GM18907 (cell line): ENCODE measurements at regions not wholly inside any gene's neighbourhood (a gene's known extent, or its start where the extent isn't known, plus 50 kb on each side); places are given as distances from the start of the nearest gene placed in this dataset.

ENCODE experiments used
- ATAC-seq: cut with Tn5 transposase; IDR thresholded peaks from one replicate; pipeline ENCODE4 v1.9.1; 2021; ENCODE audit warnings: mild to moderate bottlenecking, moderate library complexity; ENCODE audit not compliant: unreplicated experiment

DNA sequence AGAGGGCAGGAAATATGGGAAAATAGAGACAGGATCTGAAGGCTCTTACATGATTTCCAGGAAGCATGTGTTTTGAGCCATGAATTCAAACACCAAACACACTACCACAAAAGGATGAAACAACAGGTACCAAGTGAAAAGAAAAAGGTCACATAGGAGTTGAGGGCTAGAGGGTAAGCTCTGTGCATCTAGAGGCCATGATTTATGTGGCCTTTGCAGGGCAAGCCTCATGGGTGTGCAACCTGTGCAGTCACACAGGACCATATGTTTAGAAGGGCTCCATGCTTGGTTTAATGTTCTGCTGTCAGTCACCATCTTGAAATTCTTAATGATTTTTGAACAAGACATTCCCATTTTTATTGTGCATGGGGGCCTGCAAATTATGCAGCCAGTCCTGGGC is 134.5 kb upstream of the CCDC68 start:
- ATAC-seq, result no peak

- ATAC-seq, result no peak
These were observed 134.0 kb upstream of the CCDC68 start for GRCh38 chr18:55093295-55093694.

DNA sequence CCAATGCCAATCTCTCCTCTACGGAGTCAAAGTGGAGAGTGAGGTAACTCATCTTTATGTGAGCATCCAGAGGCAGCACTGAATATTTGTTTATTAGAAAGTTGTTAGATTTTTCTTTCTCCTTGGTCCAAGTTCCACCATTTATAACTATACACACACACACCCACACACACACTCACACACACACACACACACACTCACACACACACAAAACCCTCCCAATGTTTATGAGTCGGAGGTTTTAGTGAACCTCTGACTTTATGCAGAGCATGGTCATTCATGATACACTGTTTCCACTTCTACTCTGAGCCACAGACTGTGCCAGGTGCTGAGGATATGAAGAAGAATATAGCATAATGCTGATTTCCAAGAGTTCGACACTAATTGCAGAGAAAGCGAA is 132.9 kb upstream of the CCDC68 start:
- no peak for ATAC-seq

- ATAC-seq, result no peak
These were observed 131.4 kb upstream of the CCDC68 start for GRCh38 chr18:55090564-55091188.

DNA sequence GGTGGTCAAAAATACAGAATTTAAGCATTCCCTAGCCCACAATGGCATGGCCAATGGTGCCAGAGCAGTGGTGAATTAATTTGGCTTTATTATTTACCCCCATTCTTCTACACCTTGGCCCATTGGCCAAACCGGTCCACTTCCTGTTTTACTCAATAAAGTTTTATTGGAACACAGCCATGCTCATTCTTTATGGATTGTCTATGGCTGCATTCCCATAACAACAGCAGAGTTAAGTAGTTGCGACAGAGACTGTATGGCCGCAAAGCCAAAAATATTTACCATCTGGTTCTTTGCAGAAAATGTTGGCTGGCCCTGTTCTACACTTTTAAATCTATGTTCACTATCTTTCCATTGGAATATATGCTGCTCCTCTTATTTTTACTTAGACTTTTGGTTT is 130.3 kb upstream of the CCDC68 start:
- ATAC-seq, result no peak

DNA sequence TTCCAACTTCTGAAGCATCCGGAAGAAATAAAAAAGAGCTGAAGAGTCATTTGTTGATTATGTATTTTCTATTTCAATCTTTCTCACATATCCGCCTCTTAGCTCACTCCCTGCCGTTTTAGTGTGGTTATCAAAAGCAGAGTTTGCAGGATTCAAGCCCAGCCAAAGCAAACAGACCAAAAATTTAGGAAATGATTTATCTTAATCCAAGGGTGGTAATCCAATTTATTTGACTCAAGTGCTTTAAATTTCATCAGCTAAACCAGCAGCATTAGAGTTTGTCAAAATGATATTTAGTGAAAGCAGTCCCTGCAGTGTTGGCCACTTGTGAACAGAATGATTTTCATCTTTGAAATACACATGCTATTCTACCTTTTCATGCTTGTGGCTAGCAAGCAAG is 129.3 kb upstream of the CCDC68 start:
- ATAC-seq, result no peak

DNA sequence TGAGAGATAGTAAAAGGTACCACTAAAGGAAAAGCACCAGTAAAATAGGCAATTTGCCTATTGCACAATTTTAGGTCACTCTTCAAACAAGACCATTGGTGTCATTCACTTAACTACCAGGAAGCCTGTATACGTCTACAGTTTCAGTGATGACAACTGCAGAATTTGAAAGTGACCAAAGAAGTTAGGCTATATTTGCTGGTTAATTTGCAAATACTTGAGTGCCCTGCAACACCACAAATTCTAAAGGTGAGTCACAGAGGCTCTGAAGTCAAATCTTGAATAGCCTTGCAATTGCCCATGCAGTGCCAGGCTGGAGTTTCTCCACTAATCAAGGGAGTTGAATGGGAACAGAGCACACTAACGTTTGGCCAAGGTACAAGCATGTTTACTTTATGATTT is 128.7 kb upstream of the CCDC68 start:
- peak; percentile 68 for ATAC-seq

GRCh38 chr18:55086906-55087305 is 127.6 kb upstream of the CCDC68 start:
- no peak for ATAC-seq

- ATAC-seq, result no peak
These were observed 126.5 kb upstream of the CCDC68 start for GRCh38 chr18:55085557-55086285.

- no peak for ATAC-seq
These were observed 125.3 kb upstream of the CCDC68 start for GRCh38 chr18:55084550-55084949.

- no peak for ATAC-seq
These were observed 124.2 kb upstream of the CCDC68 start for GRCh38 chr18:55083461-55083860.

DNA sequence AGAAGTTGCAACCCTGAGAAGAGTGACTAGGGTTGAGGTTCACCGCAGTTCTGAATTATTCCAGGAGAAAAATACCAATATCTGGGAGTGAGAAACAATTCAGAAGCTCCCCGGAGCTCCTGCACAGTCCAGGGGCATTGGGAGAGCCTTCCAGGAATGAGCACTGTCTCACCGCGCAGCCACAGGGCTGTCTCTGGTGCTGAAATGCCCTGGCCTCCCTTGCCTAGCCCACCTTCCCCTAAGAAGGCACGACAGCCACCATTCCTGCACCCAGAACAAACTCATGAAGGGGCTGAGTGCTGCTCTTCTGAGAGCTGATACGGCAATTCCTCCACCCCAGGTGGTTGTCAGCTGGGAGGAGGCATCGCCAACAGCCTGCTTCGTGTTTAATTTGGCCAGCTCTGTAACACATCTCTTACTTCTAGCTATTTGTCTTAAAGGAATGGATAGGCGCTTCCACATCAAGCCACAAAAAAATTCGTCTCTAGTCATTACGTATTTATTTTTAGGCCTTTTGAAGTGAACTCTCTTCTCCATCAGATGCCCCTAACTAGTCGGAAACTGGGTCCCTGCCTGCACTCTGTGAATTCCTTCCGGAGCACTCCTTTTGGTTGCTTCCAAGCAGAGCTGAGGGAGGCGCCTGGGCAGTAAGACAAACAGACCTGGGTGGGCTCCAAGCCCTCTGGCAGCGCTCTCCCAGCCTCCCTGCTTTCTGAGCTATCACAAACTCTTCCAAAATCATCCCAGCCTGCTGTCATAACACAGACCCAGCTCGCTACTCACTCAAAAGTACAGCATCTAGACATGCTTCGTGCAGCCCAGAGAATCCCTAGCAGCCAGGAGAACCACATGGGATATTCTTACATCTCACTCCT is 120.5 kb upstream of the CCDC68 start:
- ATAC-seq, result no peak

DNA sequence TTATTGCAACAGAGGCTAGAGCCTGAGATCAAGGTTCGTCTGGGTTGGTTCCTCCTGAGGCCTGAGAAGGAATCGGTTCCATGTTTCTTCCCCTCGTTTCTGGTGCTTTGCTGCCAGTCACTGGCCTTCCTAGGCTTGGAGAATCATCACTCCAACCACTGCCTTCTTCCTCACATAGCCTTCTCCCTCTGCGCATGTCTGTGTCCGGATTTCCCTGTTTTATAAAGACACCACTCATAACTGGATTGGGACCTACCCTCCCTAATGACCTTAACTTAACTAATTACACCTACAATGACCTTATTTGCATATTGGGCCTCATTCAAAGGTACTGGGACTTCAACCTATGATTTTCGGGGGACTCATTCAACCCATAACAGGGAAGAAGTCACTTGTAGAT is 119.8 kb upstream of the CCDC68 start:
- no peak for ATAC-seq

DNA sequence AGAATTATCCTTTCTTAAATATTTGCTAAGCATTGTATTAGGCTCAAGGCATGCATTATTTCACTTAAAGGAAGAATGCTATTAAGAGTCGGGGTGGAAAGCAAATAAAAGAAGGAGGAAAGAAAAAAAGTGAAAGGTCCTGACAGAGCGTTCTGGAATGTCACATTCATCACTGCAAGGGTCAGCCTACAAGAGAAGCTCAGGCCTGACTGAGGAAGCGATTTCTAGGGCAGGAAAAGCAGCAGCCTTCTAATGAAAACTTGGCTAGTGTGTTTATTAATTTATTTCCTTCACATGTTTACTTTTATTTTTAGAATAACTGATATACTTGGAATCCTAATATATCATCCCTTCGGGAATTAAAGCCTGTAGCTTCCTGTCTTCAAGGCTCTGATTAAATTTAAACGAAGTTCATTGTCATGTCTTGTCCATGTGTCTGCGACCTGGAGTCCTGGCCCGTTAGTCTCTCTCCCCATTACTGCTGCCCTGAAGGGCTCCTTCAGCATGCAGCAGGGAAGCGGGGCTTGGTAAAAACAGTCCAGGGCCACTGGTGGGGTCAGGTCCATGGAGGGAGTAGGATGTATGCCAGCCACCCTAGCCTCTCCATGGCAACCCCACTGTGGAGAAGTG is 119.2 kb upstream of the CCDC68 start:
- no peak for ATAC-seq

- ATAC-seq, result no peak
These were observed 117.5 kb upstream of the CCDC68 start for GRCh38 chr18:55076643-55077218.

GRCh38 chr18:55073834-55074233 is 114.6 kb upstream of the CCDC68 start:
- ATAC-seq, result no peak

DNA sequence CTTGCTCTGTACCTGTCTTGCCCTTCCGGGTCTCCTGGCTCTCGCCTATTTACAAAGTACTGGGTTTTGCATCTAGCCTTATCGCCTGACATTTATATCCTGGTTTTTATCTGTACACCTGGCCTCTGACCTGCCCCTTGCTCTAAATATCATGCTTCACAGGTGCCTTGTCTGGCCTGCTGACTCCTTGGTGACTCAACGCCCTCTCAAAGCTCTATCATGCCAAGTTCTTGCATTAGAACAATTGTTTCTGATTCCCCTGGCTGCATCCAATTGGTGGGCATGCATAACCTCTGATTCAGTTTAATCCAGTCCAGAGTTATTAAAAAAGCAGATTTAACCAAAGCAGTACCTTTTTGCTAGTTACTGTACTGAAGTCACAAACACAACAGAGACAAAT is 113.9 kb upstream of the CCDC68 start:
- no peak for ATAC-seq

- no peak for ATAC-seq
These were observed 113.4 kb upstream of the CCDC68 start for GRCh38 chr18:55072698-55073097.

DNA sequence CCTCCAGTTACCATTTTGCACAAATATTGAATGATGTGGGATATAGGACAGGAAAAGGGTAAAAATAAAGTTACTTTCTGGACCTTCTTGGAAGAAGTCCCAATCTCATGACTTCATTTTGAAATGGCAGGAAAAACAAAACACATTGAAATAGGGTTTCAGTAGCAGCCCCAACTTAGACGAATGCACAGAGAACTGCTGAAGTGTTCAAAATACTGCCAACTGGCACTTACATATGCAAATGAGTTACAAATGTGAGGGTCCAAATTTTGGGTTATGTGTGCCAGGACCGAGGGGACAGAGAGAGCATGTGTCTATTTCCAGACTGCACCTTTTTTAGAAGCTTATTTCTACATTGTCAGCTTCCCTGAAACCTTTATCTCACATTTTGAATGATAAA is 112.9 kb upstream of the CCDC68 start:
- no peak for ATAC-seq

GRCh38 chr18:55069497-55069896 is 110.2 kb upstream of the CCDC68 start:
- peak; percentile 79 for ATAC-seq

DNA sequence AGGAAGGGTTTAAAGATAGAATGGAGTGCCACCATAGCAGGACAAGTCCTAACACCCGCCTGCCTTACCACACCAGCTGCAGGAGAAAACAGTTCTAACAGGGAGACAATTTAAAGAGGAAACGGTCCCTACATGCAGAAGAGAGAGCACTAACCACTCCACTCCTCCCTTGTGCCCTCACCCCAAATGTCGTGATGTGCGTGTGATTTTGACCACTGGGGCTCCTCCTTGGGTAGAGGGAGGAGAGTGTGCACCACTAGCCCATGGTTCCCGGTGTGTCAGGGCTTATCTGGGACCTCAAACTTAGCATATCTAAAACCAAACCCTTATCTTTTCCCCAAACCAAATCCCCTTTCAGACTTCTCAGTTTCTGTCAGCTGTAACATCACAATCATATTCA is 105.5 kb upstream of the CCDC68 start:
- ATAC-seq, result peak; percentile 80
